ENCODE measurements at regions not wholly inside any gene's neighbourhood (a gene's known extent, or its start where the extent isn't known, plus 50 kb on each side); places are given as distances from the start of the nearest gene placed in this dataset.
A peak's percentile ranks its signal among the peaks of the same experiment; 100 is the strongest.

GRCh38 chr9:684941-685340 is 156.6 kb upstream of the DMRT1 start:
- peaks cover 8% of the 10 kb centered on the region for H3K36me3 ChIP-seq (ENCODE audit: control insufficient read depth, insufficient read depth, low read length, severe bottlenecking)
- peak overlapping the region; percentile 89 for H3K4me3 ChIP-seq (ENCODE audit: low read length)
- peak; percentile 88 for DNase-seq (ENCODE audit: low read depth)
- H3K27me3 ChIP-seq (replicated peaks; ENCODE audit: control insufficient read depth, insufficient read depth, low read length) = no peaks in the 10 kb centered on the region
- no peaks in the 10 kb centered on the region for H3K9me3 ChIP-seq (ENCODE audit: control insufficient read depth, low read length)
- peaks cover 66% of the 10 kb centered on the region for H3K4me1 ChIP-seq (ENCODE audit: control insufficient read depth, insufficient read depth, low read length)
- H3K9ac ChIP-seq (ENCODE audit: low read length) = peak overlapping the region; percentile 96

DNA sequence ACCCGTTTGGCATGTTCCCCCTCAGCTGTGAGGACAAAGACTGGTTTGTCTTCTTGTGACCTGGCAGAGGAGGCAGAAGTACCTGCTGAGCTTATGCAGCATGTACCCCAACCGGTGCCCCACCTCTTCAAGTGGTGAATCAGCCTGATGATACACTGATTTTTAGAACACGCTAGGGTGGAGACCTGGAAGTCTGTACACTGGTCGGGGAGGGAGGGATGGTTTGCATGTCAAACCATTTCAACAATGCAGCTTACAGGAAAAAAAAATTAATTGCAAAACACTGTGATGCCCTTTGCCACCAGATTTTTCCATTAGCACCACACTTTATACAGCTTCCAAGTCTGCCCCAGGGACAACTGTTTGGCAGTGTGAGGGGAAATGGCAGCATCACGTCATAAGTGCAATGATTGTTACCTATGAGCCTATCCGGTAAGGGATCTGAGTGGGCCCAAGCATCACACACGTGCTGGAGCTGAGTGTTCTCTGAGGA is 155.1 kb upstream of the DMRT1 start:
- Histone ChIP-seq H3K9me3 (ENCODE audit: control insufficient read depth, low read length) (no peaks in the 10 kb centered on the region), H3K4me1 (ENCODE audit: control insufficient read depth, insufficient read depth, low read length) (peaks cover 70% of the 10 kb centered on the region), H3K4me3 (ENCODE audit: low read length) (peak overlapping the region; percentile 89), H3K27me3 (replicated peaks; ENCODE audit: control insufficient read depth, insufficient read depth, low read length) (no peaks in the 10 kb centered on the region), H3K9ac (ENCODE audit: low read length) (peak overlapping the region; percentile 96), H3K36me3 (ENCODE audit: control insufficient read depth, insufficient read depth, low read length, severe bottlenecking) (peaks cover 15% of the 10 kb centered on the region)
- DNase-seq (ENCODE audit: low read depth) = peak; percentile 76

DNA sequence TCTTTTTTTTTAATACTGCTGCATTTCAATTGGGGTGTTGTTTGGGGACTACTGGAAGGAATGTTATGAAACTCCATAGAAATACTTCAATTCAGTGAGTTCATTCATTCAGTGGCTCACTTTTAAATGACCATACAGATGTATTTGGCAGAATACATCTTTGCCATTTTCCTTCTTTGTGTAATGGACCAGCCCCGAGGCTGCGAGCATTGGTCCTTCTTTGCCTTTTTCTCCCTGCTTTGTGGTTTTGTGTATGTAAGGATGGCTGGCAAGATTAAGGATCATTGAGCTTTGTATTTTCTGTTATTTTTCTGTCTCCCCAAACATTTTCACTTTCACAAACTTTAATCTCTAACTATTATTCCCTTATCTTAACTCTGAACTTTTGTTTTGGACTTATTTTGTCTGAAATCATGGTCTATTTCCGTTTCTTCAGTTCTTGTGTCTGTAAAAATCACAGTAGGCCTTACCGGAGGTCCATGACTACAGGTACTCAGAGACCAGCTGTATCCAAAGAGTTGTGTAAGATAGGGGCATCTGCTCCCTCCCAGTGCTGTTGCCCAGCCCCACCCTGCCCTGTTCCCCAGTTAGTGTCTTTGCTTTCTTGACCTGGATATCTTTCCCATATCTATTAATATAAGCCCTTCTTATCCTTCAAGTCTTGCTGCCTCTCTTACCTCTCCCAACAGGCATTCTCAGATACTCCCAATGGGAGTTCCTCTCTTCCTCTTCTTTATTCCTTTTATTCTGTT is 154.3 kb upstream of the DMRT1 start:
- Histone ChIP-seq H3K9ac (ENCODE audit: low read length) (peak overlapping the region; percentile 96), H3K36me3 (ENCODE audit: control insufficient read depth, insufficient read depth, low read length, severe bottlenecking) (peaks cover 20% of the 10 kb centered on the region), H3K4me1 (ENCODE audit: control insufficient read depth, insufficient read depth, low read length) (peaks cover 73% of the 10 kb centered on the region), H3K4me3 (ENCODE audit: low read length) (peak overlapping the region; percentile 89), H3K27me3 (replicated peaks; ENCODE audit: control insufficient read depth, insufficient read depth, low read length) (no peaks in the 10 kb centered on the region), H3K9me3 (ENCODE audit: control insufficient read depth, low read length) (no peaks in the 10 kb centered on the region)
- DNase-seq (ENCODE audit: low read depth) = no peak

GRCh38 chr9:687994-688393 is 153.5 kb upstream of the DMRT1 start:
- Histone ChIP-seq H3K36me3 (ENCODE audit: control insufficient read depth, insufficient read depth, low read length, severe bottlenecking) (peaks cover 20% of the 10 kb centered on the region), H3K9ac (ENCODE audit: low read length) (peak overlapping the region; percentile 96), H3K4me3 (ENCODE audit: low read length) (peak overlapping the region; percentile 89), H3K27me3 (replicated peaks; ENCODE audit: control insufficient read depth, insufficient read depth, low read length) (no peaks in the 10 kb centered on the region), H3K4me1 (ENCODE audit: control insufficient read depth, insufficient read depth, low read length) (peaks cover 73% of the 10 kb centered on the region), H3K9me3 (ENCODE audit: control insufficient read depth, low read length) (no peaks in the 10 kb centered on the region)
- DNase-seq (ENCODE audit: low read depth) = no peak

- H3K4me3 ChIP-seq (ENCODE audit: low read length) = peak overlapping the region; percentile 0
Measured at GRCh38 chr9:690517-691111, 150.9 kb upstream of the DMRT1 start.

GRCh38 chr9:691825-692400 is 149.6 kb upstream of the DMRT1 start:
- no peaks in the 10 kb centered on the region for H3K9me3 ChIP-seq (ENCODE audit: control insufficient read depth, low read length)
- H3K9ac ChIP-seq (ENCODE audit: low read length) = peak overlapping the region; percentile 96
- DNase-seq (ENCODE audit: low read depth) = no peak
- H3K27me3 ChIP-seq (replicated peaks; ENCODE audit: control insufficient read depth, insufficient read depth, low read length) = no peaks in the 10 kb centered on the region
- H3K4me3 ChIP-seq (ENCODE audit: low read length) = peak overlapping the region; percentile 78
- H3K36me3 ChIP-seq (ENCODE audit: control insufficient read depth, insufficient read depth, low read length, severe bottlenecking) = peaks cover 27% of the 10 kb centered on the region
- H3K4me1 ChIP-seq (ENCODE audit: control insufficient read depth, insufficient read depth, low read length) = peaks cover 79% of the 10 kb centered on the region

More at GRCh38 chr9:690517-691111, 150.9 kb upstream of the DMRT1 start:
- no peaks in the 10 kb centered on the region for H3K9me3 ChIP-seq (ENCODE audit: control insufficient read depth, low read length)
- peaks cover 79% of the 10 kb centered on the region for H3K4me1 ChIP-seq (ENCODE audit: control insufficient read depth, insufficient read depth, low read length)
- H3K36me3 ChIP-seq (ENCODE audit: control insufficient read depth, insufficient read depth, low read length, severe bottlenecking) = peaks cover 26% of the 10 kb centered on the region
- no peak overlapping the region for H3K9ac ChIP-seq (ENCODE audit: low read length)
- DNase-seq (ENCODE audit: low read depth) = no peak
- no peaks in the 10 kb centered on the region for H3K27me3 ChIP-seq (replicated peaks; ENCODE audit: control insufficient read depth, insufficient read depth, low read length)

DNA sequence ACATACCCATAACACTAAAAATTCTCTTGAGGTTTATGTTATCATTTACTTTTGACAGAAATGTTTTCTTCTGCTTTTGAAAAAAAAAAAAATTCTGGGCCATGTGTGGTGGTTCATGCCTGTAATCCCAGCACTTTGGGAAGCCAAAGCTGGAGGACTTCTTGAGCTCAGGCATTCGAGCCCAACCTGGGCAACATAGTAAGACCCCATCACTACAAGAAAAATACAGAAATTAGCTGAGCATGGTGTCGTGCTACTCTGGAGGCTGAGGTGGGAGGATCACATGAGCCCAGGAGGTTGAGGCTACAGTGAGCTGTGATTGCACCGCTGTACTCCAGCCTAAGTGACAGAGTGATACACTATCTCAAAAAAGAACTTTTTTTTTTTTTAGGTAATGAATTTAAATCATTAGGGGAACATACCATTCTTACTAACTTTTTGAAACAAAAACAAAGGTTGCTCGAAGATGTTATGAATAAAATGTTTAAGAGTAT is 148.8 kb upstream of the DMRT1 start:
- no peaks in the 10 kb centered on the region for H3K27me3 ChIP-seq (replicated peaks; ENCODE audit: control insufficient read depth, insufficient read depth, low read length)
- DNase-seq (ENCODE audit: low read depth) = no peak
- peaks cover 78% of the 10 kb centered on the region for H3K4me1 ChIP-seq (ENCODE audit: control insufficient read depth, insufficient read depth, low read length)
- H3K9me3 ChIP-seq (ENCODE audit: control insufficient read depth, low read length) = no peaks in the 10 kb centered on the region
- H3K9ac ChIP-seq (ENCODE audit: low read length) = peak overlapping the region; percentile 96
- H3K4me3 ChIP-seq (ENCODE audit: low read length) = peak overlapping the region; percentile 78
- H3K36me3 ChIP-seq (ENCODE audit: control insufficient read depth, insufficient read depth, low read length, severe bottlenecking) = peaks cover 27% of the 10 kb centered on the region

DNA sequence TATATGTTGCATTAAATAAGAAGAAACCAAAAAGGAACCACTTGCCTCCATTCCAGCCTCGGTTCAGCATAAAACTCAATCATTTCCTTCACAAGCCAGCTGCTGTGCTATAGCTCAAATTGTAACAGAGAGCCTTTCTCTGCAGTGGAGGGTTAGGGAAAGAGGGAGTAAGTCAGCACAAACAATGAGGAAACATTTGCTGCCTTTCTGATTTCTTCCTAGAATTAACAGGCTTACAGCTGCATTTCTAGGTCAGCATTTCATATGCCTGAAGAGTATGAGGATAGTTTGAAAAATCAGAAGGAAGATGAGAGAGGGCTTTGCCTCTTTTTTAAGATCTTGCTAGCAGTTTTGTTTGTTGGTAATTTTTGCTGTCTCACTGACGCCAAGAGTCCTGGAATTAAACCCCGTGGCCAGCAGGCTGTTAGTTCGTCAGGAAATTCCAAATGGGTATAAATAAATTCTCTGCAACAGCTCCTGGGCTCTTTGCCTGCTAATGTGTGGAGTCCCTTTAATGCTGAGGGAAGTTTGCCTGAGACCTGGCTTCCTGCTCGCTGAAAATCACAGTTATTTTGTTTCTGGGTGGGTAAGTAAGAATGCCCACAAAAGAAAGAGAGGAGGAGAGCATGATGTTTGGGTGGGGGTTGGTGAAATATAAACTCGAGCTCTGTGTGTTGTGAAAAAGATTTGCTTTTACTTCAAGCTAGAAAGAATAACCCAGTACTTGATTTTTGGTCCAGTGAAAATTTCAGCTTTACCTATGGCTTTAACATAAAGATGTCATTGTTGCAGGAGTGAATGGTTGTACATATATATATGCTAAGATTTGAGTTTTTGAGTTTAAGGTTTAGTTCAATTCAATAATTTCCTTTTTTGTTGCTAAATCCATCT is 148.1 kb upstream of the DMRT1 start:
- peaks cover 28% of the 10 kb centered on the region for H3K36me3 ChIP-seq (ENCODE audit: control insufficient read depth, insufficient read depth, low read length, severe bottlenecking)
- H3K4me1 ChIP-seq (ENCODE audit: control insufficient read depth, insufficient read depth, low read length) = peaks cover 77% of the 10 kb centered on the region
- H3K4me3 ChIP-seq (ENCODE audit: low read length) = peak overlapping the region; percentile 78
- peak overlapping the region; percentile 96 for H3K9ac ChIP-seq (ENCODE audit: low read length)
- peak; percentile 78 for DNase-seq (ENCODE audit: low read depth)
- H3K9me3 ChIP-seq (ENCODE audit: control insufficient read depth, low read length) = no peaks in the 10 kb centered on the region
- H3K27me3 ChIP-seq (replicated peaks; ENCODE audit: control insufficient read depth, insufficient read depth, low read length) = no peaks in the 10 kb centered on the region

DNA sequence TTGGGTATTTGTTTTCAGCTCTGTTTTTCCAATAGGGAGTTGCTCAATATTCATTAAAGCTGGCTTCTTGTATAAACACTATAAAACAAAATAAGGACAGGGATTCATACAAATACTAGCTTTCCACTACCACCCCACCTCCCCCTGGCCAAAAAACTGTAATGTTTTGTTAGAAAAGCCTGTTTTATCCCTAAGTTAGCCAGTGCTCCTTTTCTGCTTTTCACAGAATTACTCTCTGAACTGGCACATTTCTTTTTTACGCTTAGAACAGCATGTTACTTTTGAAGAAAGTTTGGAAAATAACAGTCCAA is 147.4 kb upstream of the DMRT1 start:
- peak overlapping the region; percentile 78 for H3K4me3 ChIP-seq (ENCODE audit: low read length)
- peaks cover 34% of the 10 kb centered on the region for H3K36me3 ChIP-seq (ENCODE audit: control insufficient read depth, insufficient read depth, low read length, severe bottlenecking)
- H3K9ac ChIP-seq (ENCODE audit: low read length) = peak overlapping the region; percentile 96
- no peaks in the 10 kb centered on the region for H3K27me3 ChIP-seq (replicated peaks; ENCODE audit: control insufficient read depth, insufficient read depth, low read length)
- H3K9me3 ChIP-seq (ENCODE audit: control insufficient read depth, low read length) = no peaks in the 10 kb centered on the region
- H3K4me1 ChIP-seq (ENCODE audit: control insufficient read depth, insufficient read depth, low read length) = peaks cover 77% of the 10 kb centered on the region
- DNase-seq (ENCODE audit: low read depth) = peak; percentile 46

DNA sequence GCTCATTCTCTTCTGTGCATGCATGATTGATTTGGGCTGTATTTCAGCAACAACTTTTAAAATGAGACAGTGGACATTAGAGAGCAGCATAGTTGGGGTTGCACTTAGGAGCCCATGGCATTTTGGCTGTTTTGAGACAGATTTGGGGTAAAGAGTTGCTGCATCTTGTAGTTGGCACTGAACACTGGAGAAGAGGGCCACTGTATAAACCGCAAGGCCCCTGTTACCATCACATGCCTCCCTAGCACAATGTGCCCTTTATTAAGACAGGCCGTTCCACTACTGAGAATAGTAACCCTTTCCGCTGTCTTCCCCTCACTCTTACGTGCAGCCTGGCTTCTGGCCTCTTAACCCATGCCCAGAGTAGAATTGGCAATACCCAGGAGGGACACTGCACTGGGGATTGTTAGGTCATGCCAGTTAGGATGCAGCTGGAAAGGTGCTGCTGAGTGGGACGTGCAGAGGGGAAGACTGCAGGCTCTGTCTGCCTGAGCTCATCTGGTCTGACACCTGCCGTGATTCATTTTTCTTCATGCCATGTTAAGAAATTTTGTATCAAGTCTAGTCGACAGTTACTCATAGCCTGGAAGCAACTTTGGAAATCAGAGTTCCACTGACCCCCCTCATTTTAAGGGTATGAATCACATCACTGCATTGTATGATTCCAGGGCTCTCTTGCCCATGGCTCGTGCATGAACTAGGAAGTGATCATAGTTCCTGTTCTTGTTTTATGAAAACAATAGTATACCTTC is 146.9 kb upstream of the DMRT1 start:
- DNase-seq (ENCODE audit: low read depth) = peak; percentile 86
- H3K4me1 ChIP-seq (ENCODE audit: control insufficient read depth, insufficient read depth, low read length) = peaks cover 76% of the 10 kb centered on the region
- peaks cover 32% of the 10 kb centered on the region for H3K36me3 ChIP-seq (ENCODE audit: control insufficient read depth, insufficient read depth, low read length, severe bottlenecking)
- H3K9me3 ChIP-seq (ENCODE audit: control insufficient read depth, low read length) = no peaks in the 10 kb centered on the region
- H3K27me3 ChIP-seq (replicated peaks; ENCODE audit: control insufficient read depth, insufficient read depth, low read length) = no peaks in the 10 kb centered on the region
- H3K4me3 ChIP-seq (ENCODE audit: low read length) = peak overlapping the region; percentile 78
- peak overlapping the region; percentile 96 for H3K9ac ChIP-seq (ENCODE audit: low read length)

Data from adipocyte (in vitro differentiated cells).